IMR-90 (cell line): ENCODE measurements at regions not wholly inside any gene's neighbourhood (a gene's known extent, or its start where the extent isn't known, plus 50 kb on each side); places are given as distances from the start of the nearest gene placed in this dataset.

ENCODE experiments used
- ATAC-seq: fragments of 200-7000 bp; cut with Tn5 transposase; 2 replicates; pipeline ENCODE4 v1.9.1; 2020; ENCODE audit warnings: low read depth, mild to moderate bottlenecking, moderate library complexity
- BruUV-seq: library from RNA; stranded (reverse); fragments of 400-500 nt; replicated peaks from 2 replicates; lab custom pipeline; 2021; lab: Mats Ljungman, UMichigan
- CTCF ChIA-PET: fragments of 300-600 bp; formaldehyde crosslinking; extraction: SDS; loops from one replicate; lab custom pipeline; 2021; ENCODE audit warnings: antibody characterized with exemption; lab: Yijun Ruan, JAX
- POLR2A ChIA-PET: fragments of 300-600 bp; sonication (Branson Sonifier 250); formaldehyde crosslinking; loops from one replicate; lab custom pipeline; 2022; ENCODE audit warnings: antibody characterized with exemption; ENCODE audit not compliant: unreplicated experiment; lab: Charles Lee
- DNase-seq: peaks from one replicate; pipeline ENCODE4 v3.0.0; 2013
- H2AFZ ChIP-seq: replicated peaks from 2 replicates; pipeline ENCODE3; 2013; ENCODE audit warnings: low read length, mild to moderate bottlenecking; ENCODE audit not compliant: poor library complexity
- H2AK5ac ChIP-seq: 2 replicates; pipeline ENCODE4 v1.6.1; 2013; ENCODE audit warnings: low read depth, low read length, inconsistent platforms
- H2AK9ac ChIP-seq: replicated peaks from 2 replicates; pipeline ENCODE3; 2013; ENCODE audit warnings: mild to moderate bottlenecking, low read depth, low read length, moderate library complexity; ENCODE audit not compliant: poor library complexity
- H2BK120ac ChIP-seq: 2 replicates; pipeline ENCODE4 v1.6.1; 2013; ENCODE audit warnings: low read depth, low read length, inconsistent platforms
- H2BK15ac ChIP-seq: 3 replicates; pipeline ENCODE4 v1.6.1; 2013; ENCODE audit warnings: low read depth, low read length, inconsistent platforms
- H2BK20ac ChIP-seq: 2 replicates; pipeline ENCODE4 v1.6.1; 2013; ENCODE audit warnings: low read depth, mild to moderate bottlenecking, inconsistent platforms, low read length, moderate library complexity
- H2BK5ac ChIP-seq: 2 replicates; pipeline ENCODE4 v1.6.1; 2013; ENCODE audit warnings: mild to moderate bottlenecking, low read depth, low read length, inconsistent platforms; ENCODE audit not compliant: poor library complexity, severe bottlenecking
- H3K14ac ChIP-seq: replicated peaks from 2 replicates; pipeline ENCODE4 v1.6.1; 2013; ENCODE audit warnings: low read depth, low read length, inconsistent platforms
- H3K18ac ChIP-seq: 2 replicates; pipeline ENCODE4 v1.6.1; 2013; ENCODE audit warnings: low read depth, low read length, control low read depth
- H3K23ac ChIP-seq: 2 replicates; pipeline ENCODE4 v1.6.1; 2013; ENCODE audit warnings: low read depth, low read length, inconsistent platforms
- H3K27ac ChIP-seq: 2 replicates; pipeline ENCODE4 v1.5.1; 2013; ENCODE audit warnings: mild to moderate bottlenecking, control low read depth, low read length; ENCODE audit not compliant: insufficient read depth
- H3K27me3 ChIP-seq: 2 replicates; pipeline ENCODE4 v1.6.1; 2013; ENCODE audit warnings: low read length; ENCODE audit not compliant: control insufficient read depth, insufficient read depth
- H3K36me3 ChIP-seq: 2 replicates; pipeline ENCODE4 v1.6.1; 2013; ENCODE audit warnings: low read length, mixed read lengths; ENCODE audit not compliant: control insufficient read depth, insufficient read depth
- H3K4ac ChIP-seq: 2 replicates; pipeline ENCODE4 v1.6.1; 2013; ENCODE audit warnings: low read depth, low read length, inconsistent platforms
- H3K4me1 ChIP-seq: 2 replicates; pipeline ENCODE4 v1.6.1; 2013; ENCODE audit warnings: low read length, mixed read lengths; ENCODE audit not compliant: control insufficient read depth, insufficient read depth
- H3K4me2 ChIP-seq: 2 replicates; pipeline ENCODE4 v1.6.1; 2013; ENCODE audit warnings: low read depth, mild to moderate bottlenecking, control low read depth, low read length, moderate library complexity
- H3K4me3 ChIP-seq: 2 replicates; pipeline ENCODE4 v1.5.1; 2013; ENCODE audit warnings: low read depth, mild to moderate bottlenecking, control low read depth, low read length, moderate library complexity; ENCODE audit not compliant: insufficient read depth
- H3K56ac ChIP-seq: 2 replicates; pipeline ENCODE4 v1.6.1; 2013; ENCODE audit warnings: low read length, inconsistent platforms; ENCODE audit not compliant: insufficient read depth; ENCODE audit errors: extremely low read depth
- H3K79me1 ChIP-seq, 2 experiments: 2 replicates each; pipeline ENCODE4 v1.6.1; 2013; ENCODE audit warnings: low read length in 2 of 2, inconsistent platforms in 1 of 2, low read depth in 1 of 2
- H3K9ac ChIP-seq: 2 replicates; pipeline ENCODE4 v1.6.1; 2013; ENCODE audit warnings: low read depth, low read length, control low read depth
- H3K9me1 ChIP-seq: 2 replicates; pipeline ENCODE4 v1.6.1; 2013; ENCODE audit warnings: low read length, inconsistent platforms; ENCODE audit not compliant: insufficient read depth
- H3K9me3 ChIP-seq: 2 replicates; pipeline ENCODE4 v1.6.1; 2013; ENCODE audit warnings: low read length; ENCODE audit not compliant: control insufficient read depth, insufficient read depth
- H4K20me1 ChIP-seq: 2 replicates; pipeline ENCODE4 v1.6.1; 2013; ENCODE audit warnings: low read length, inconsistent platforms; ENCODE audit not compliant: insufficient read depth
- H4K5ac ChIP-seq: 2 replicates; pipeline ENCODE4 v1.6.1; 2013; ENCODE audit warnings: mild to moderate bottlenecking, low read depth, low read length, control low read depth
- H4K8ac ChIP-seq, 2 experiments: 2 replicates each; pipeline ENCODE4 v1.6.1; 2013; ENCODE audit warnings: low read depth in 2 of 2, low read length in 2 of 2, control low read depth in 1 of 2, inconsistent platforms in 1 of 2
- H4K91ac ChIP-seq: 2 replicates; pipeline ENCODE4 v1.6.1; 2013; ENCODE audit warnings: low read depth, low read length, inconsistent platforms; ENCODE audit not compliant: insufficient read depth
- BHLHE40 ChIP-seq: fragments of 150-350 bp; IDR thresholded peaks from 2 replicates; pipeline ENCODE4 v1.6.1; 2016; ENCODE audit warnings: mild to moderate bottlenecking, low read depth, low read length
- CEBPB ChIP-seq: IDR thresholded peaks from 2 replicates; pipeline ENCODE4 v1.6.1; 2012; ENCODE audit warnings: low read depth, low read length, improper control_type of control experiment
- CHD1 ChIP-seq: IDR thresholded peaks from 2 replicates; pipeline ENCODE4 v1.6.1; 2012; ENCODE audit warnings: low read depth, low read length, improper control_type of control experiment
- CTCF ChIP-seq: conservative IDR thresholded peaks from 2 replicates; pipeline ENCODE4 v1.5.1; 2012; ENCODE audit warnings: mild to moderate bottlenecking, low read depth, low read length, improper control_type of control experiment
- ELK1 ChIP-seq: fragments of 150-350 bp; IDR thresholded peaks from 2 replicates; pipeline ENCODE4 v1.6.1; 2016; ENCODE audit warnings: low read depth, mild to moderate bottlenecking, low read length, moderate library complexity, borderline replicate concordance
- FOS ChIP-seq: fragments of 150-350 bp; IDR thresholded peaks from 2 replicates; pipeline ENCODE4 v1.6.1; 2016; ENCODE audit warnings: low read depth, low read length
- MAFK ChIP-seq: IDR thresholded peaks from 2 replicates; pipeline ENCODE4 v1.6.1; 2012; ENCODE audit warnings: low read depth, low read length, improper control_type of control experiment
- MAZ ChIP-seq: IDR thresholded peaks from 2 replicates; pipeline ENCODE4 v1.6.1; 2012; ENCODE audit warnings: low read depth, mild to moderate bottlenecking, low read length, improper control_type of control experiment, moderate library complexity, borderline replicate concordance
- MXI1 ChIP-seq: IDR thresholded peaks from 2 replicates; pipeline ENCODE4 v1.6.1; 2012; ENCODE audit warnings: low read depth, mild to moderate bottlenecking, low read length, moderate library complexity, borderline replicate concordance
- NFE2L2 ChIP-seq: fragments of 150-350 bp; IDR thresholded peaks from 2 replicates; pipeline ENCODE4 v1.6.1; 2016; ENCODE audit warnings: low read depth, mild to moderate bottlenecking, low read length
- POLR2A ChIP-seq: IDR thresholded peaks from 2 replicates; pipeline ENCODE4 v1.6.1; 2012; ENCODE audit warnings: mild to moderate bottlenecking, low read depth, low read length
- RAD21 ChIP-seq: IDR thresholded peaks from 2 replicates; pipeline ENCODE4 v1.6.1; 2012; ENCODE audit warnings: low read length, improper control_type of control experiment
- RCOR1 ChIP-seq: IDR thresholded peaks from 2 replicates; pipeline ENCODE4 v1.6.1; 2012; ENCODE audit warnings: mild to moderate bottlenecking, low read length, improper control_type of control experiment; ENCODE audit not compliant: insufficient replicate concordance
- RFX5 ChIP-seq: IDR thresholded peaks from 2 replicates; pipeline ENCODE4 v1.8.0; 2012; ENCODE audit warnings: low read depth, mild to moderate bottlenecking, low read length, moderate library complexity
- SMC3 ChIP-seq: fragments of 150-350 bp; IDR thresholded peaks from 2 replicates; pipeline ENCODE4 v1.6.1; 2016; ENCODE audit warnings: low read depth, mild to moderate bottlenecking, antibody characterized with exemption, low read length, moderate library complexity
- USF2 ChIP-seq: fragments of 150-350 bp; IDR thresholded peaks from 2 replicates; pipeline ENCODE4 v1.6.1; 2017; ENCODE audit warnings: mild to moderate bottlenecking, antibody characterized with exemption, low read length, low read depth
- WGBS, 2 experiments: methylation state at CpG; one replicate each; pipeline versions ENCODE4 v1.1.5 to v1.1.7; 2013; ENCODE audit warnings: missing lambda C conversion rate in 2 of 2; ENCODE audit not compliant: insufficient read length in 1 of 2; ENCODE audit errors: extremely low coverage in 2 of 2; 5-methylcytosine and 5-hydroxymethylcytosine counted together
- dilution Hi-C: fragments of 300-500 bp; cut with HindIII; formaldehyde crosslinking; loops from one replicate; pipeline ENCODE4 v1.14.3; 2018; ENCODE audit warnings: low sequenced_read_pairs; ENCODE audit not compliant: unreplicated experiment
- in situ Hi-C: fragments of 300-500 bp; cut with MboI; formaldehyde crosslinking; loops from 3 replicates; pipeline ENCODE4 v1.14.3; 2019; ENCODE audit warnings: low sequenced_read_pairs, inconsistent platforms, mixed read lengths
- intact Hi-C: fragments of 100-400 bp; cut with micrococcal nuclease; formaldehyde crosslinking; loops from 2 replicates; pipeline ENCODE4 v1.10.0; 2022

GRCh38 chr3:190772831-190773230 lies 89.7 kb downstream of the GMNC start:
- CTCF ChIA-PET: no interaction called here
- no TSS peak for BruUV-seq

More at GRCh38 chr3:190772831-190773230, 89.7 kb downstream of the GMNC start:
- H3K4ac ChIP-seq: no peak overlapping the region
- H3K79me1 ChIP-seq: no peaks in the 10 kb centered on the region
- H3K18ac ChIP-seq: no peak overlapping the region
- no peak overlapping the region for H3K4me2 ChIP-seq
- H2AFZ ChIP-seq: no peak overlapping the region
- no CpG with 5 or more reads among the region's 2 CpGs for WGBS, 2 experiments
- no peak overlapping the region for H4K8ac ChIP-seq
- no peak overlapping the region for H3K4me3 ChIP-seq
- H4K5ac ChIP-seq: no peak overlapping the region
- in situ Hi-C loops: no loop called here
- no peaks in the 10 kb centered on the region for H4K20me1 ChIP-seq
- no peak overlapping the region for H2BK120ac ChIP-seq
- dilution Hi-C loops: no loop called here
- POLR2A ChIA-PET: no interaction called here
- H2AK9ac ChIP-seq: no peak overlapping the region
- no peak overlapping the region for H2BK5ac ChIP-seq
- H4K91ac ChIP-seq: no peak overlapping the region
- no peak overlapping the region for H3K27ac ChIP-seq
- intact Hi-C loops: no loop called here
- H2BK20ac ChIP-seq: no peak overlapping the region
- no peak overlapping the region for H2BK15ac ChIP-seq
- no peak overlapping the region for H3K23ac ChIP-seq
- H3K27me3 ChIP-seq: no peaks in the 10 kb centered on the region
- no peak overlapping the region for H3K9ac ChIP-seq
- H3K56ac ChIP-seq: no peak overlapping the region
- TF ChIP-seq CHD1 (no peak), NFE2L2 (no peak), POLR2A (no peak), FOS (no peak), USF2 (no peak), MXI1 (no peak), RAD21 (no peak), SMC3 (no peak), CTCF (no peak), CEBPB (no peak), RCOR1 (no peak), MAFK (no peak), BHLHE40 (no peak), RFX5 (no peak), MAZ (no peak), ELK1 (no peak)
- no peaks in the 10 kb centered on the region for H3K4me1 ChIP-seq
- no peak for ATAC-seq
- H2AK5ac ChIP-seq: no peak overlapping the region
- no peak overlapping the region for H3K14ac ChIP-seq
- no peaks in the 10 kb centered on the region; the same call in 1 of the 2 replicates for H3K9me3 ChIP-seq
- H3K9me1 ChIP-seq: no peaks in the 10 kb centered on the region
- H3K36me3 ChIP-seq: no peaks in the 10 kb centered on the region
- DNase-seq: no peak
